Naive B cell (primary cell): ENCODE measurements at regions not wholly inside any gene's neighbourhood (a gene's known extent, or its start where the extent isn't known, plus 50 kb on each side); places are given as distances from the start of the nearest gene placed in this dataset.

Source experiments
- ATAC-seq, 2 donors: fragments of 150-1000 bp; cut with Tn5 transposase; 2 replicates each; pipeline ENCODE4 v1.10.0; 2021; ENCODE audit warnings: low read depth in 2 of 2, mild to moderate bottlenecking in 2 of 2, moderate library complexity in 2 of 2
- DNase-seq: peaks from one replicate; pipeline ENCODE4 v3.0.0; 2022
- H3K27ac Mint-ChIP-seq, 6 donors: one replicate each; pipeline ENCODE4 v1.8.0; 2020 to 2022; ENCODE audit warnings: mild to moderate bottlenecking in 6 of 6, mixed read lengths in 6 of 6, moderate library complexity in 5 of 6, inconsistent platforms in 2 of 6
- H3K27me3 Mint-ChIP-seq, 3 donors: one replicate each; pipeline ENCODE4 v1.8.0; 2021 to 2022; ENCODE audit warnings: mixed read lengths in 3 of 3, mild to moderate bottlenecking in 1 of 3
- H3K36me3 Mint-ChIP-seq, 2 donors: one replicate each; pipeline ENCODE4 v1.8.0; 2020 to 2022; ENCODE audit warnings: mixed read lengths in 2 of 2, inconsistent platforms in 1 of 2, mild to moderate bottlenecking in 1 of 2
- H3K4me1 Mint-ChIP-seq, 3 donors: one replicate each; pipeline ENCODE4 v1.8.0; 2020 to 2022; ENCODE audit warnings: mixed read lengths in 3 of 3, inconsistent platforms in 1 of 3, mild to moderate bottlenecking in 1 of 3, moderate library complexity in 1 of 3
- H3K4me3 Mint-ChIP-seq, 8 donors: one replicate each; pipeline ENCODE4 v1.8.0; 2020 to 2022; ENCODE audit warnings: mild to moderate bottlenecking in 8 of 8, mixed read lengths in 8 of 8, moderate library complexity in 8 of 8, inconsistent platforms in 2 of 8
- H3K9me3 Mint-ChIP-seq, 7 donors: one replicate each; pipeline ENCODE4 v1.8.0; 2020 to 2022; ENCODE audit warnings: mixed read lengths in 7 of 7, mild to moderate bottlenecking in 5 of 7, inconsistent platforms in 2 of 7, moderate library complexity in 1 of 7

DNA sequence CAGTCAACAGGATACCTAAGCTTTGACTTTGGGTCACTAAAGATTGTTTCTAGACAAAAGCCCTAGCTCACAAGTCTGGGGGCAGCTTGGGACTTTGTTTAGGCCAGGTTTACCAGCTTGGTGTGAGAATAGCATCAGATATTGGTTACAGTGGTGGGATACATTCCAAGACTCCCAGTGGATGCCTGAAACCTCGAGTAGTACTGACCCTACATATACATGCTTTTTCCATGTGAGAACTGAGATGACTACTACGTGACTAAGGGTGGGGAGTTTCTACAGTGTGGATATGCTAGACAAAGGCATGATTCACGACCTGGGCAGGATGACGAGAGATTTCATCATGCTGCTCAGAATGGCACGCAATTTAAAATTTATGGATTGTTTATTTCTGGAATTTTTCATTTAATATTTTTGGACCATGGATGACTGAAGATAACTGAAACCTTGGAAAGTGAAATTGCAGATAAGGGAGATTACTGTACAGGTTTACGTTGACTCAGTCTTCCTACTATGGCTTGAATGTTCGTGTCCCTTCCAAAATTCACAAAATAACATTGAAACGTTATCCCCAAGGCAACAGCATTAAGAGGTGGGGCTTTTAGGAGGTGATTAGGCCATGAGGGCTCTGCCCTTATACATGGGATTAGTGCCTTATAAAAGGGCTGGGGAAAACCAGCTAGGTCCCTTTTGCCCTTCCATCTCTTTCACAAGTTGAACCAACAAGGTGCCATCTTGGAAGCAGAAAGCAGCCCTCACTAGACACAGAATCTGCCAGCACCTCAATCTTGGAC is 50.2 kb upstream of the CTAGE1 start:
- Mint-ChIP-seq H3K9me3 (peaks cover 0 to 13% (median 4%) of the 10 kb centered on the region in 7 donors), H3K4me3 (no peak overlapping the region), H3K36me3 (no peaks in the 10 kb centered on the region), H3K27me3 (no peaks in the 10 kb centered on the region), H3K27ac (no peak overlapping the region), H3K4me1 (no peaks in the 10 kb centered on the region)
- ATAC-seq = no peak
- DNase-seq = no peak

DNA sequence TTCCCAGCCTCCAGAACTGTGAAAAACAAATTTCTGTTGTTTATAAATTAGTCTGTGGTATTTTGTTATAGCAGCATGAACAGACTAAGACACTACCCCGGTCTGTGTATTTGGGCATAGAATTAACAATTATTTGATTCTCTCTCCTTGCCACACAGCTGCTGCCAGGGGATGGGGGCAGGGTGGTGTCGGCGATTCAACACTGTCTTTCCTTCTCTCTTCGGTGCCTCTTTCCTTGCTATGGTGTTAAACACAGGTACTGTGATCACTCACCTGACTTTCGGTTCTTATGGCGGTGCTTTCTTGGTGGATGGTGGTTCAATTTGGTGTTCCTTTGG is 50.8 kb upstream of the CTAGE1 start:
- Mint-ChIP-seq H3K4me1 (no peaks in the 10 kb centered on the region), H3K36me3 (no peaks in the 10 kb centered on the region), H3K9me3 (peaks cover 0 to 17% (median 4%) of the 10 kb centered on the region in 7 donors), H3K27ac (no peak overlapping the region), H3K27me3 (no peaks in the 10 kb centered on the region), H3K4me3 (no peak overlapping the region)
- ATAC-seq = no peak
- DNase-seq = no peak

DNA sequence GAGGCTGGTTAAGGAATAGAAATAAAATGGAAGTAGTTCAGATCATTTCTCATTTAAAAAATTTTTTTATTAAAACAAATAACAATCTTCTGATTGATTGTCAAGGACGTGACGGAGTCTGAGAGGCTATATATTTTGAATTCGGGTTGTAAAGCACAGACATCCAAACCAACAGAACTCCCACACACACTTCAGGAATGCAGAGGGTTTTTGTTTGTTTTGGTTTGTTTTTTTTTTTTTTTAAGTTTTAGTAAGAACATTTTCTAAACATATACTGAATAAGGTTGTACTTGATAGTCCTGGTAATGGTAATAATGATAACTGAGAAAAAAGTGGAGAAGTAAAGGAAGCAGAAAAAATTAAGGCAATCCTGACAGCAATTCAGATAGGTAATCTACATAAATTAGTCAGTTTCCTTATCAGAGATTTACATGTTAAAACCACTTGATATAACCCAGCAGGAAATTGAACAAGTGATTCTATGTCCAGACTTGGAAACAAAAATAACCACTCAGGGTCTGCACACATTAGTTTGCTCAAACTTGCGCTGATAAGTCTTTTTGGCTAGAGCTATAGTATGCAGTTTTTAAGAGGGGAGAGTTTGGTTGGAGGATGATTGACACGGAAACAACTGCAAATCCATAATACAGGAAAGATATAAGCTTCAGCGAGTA is 51.5 kb upstream of the CTAGE1 start:
- Mint-ChIP-seq H3K4me3 (no peak overlapping the region), H3K4me1 (no peaks in the 10 kb centered on the region), H3K27me3 (no peaks in the 10 kb centered on the region), H3K27ac (no peak overlapping the region), H3K36me3 (no peaks in the 10 kb centered on the region), H3K9me3 (peaks cover 0 to 19% (median 4%) of the 10 kb centered on the region in 7 donors)
- DNase-seq (no peak), ATAC-seq (no peak)

DNA sequence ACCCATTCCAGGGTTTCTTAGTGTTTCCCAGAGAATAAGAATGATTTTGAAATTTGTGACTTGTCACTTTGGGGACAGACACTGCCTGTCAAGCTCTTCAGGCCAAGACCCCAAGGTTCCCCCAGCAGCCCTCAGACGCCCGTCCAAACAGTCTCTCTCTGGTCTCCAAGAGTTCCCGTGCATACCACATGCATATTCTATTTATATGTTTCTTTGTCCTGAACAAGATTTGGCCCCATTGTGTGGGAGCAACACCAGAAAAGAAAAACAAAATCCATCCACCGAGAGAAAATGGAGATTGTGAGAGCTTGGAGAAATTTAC is 52.2 kb upstream of the CTAGE1 start:
- ATAC-seq (no peak), DNase-seq (no peak)
- Mint-ChIP-seq H3K36me3 (no peaks in the 10 kb centered on the region), H3K4me1 (no peaks in the 10 kb centered on the region), H3K4me3 (no peak overlapping the region), H3K9me3 (peaks cover 0 to 19% (median 3%) of the 10 kb centered on the region in 7 donors), H3K27me3 (peaks cover 0 to under 1% (median 0%) of the 10 kb centered on the region in 3 donors), H3K27ac (peak overlapping the region in 1 of 6 donors; percentile 44)

DNA sequence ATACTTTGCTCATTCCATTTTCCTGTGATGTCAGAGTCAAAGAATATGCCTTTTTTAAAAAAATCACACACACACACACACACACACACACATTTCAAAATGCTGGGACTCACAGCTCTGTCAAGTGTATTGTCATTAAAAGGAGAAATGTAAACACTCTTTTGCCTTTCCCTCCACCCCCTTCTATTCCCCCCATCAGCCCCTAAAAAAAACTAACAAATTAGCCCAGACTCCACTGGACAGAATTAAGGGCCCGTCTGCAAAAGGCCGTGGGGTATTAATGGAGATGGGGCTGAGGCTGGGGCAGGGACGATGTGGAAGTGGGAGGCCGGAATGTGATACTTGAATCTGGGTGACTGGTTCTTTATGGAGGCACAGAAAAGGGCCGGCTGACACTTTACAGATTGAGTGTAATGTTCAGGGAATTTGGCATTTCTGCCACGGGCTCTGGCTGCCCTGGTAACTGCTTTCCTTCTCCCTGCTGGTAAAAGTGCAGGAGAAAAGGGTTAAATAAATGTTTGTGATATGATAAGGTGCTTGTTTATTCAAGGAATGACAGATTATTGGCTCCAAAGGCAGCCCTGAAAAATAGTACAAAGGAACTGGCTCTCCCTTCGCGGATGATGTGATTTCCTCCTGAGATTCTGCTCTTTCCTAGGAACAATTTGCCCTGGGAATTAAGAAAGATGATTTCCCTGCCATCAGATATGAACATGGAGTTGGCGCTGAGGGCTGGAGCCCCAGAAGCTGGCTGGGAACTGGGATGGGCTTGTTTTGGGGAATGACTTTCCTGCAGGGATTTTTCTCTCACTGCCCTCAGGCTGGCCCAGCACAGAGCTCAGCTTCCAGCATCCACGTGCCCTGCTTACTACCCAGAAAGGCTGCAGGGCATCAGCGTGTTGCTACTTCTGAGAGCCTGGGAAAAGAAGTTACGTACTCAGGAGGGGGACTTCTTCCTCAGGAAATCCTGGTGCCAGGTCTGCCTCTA is 52.8 kb upstream of the CTAGE1 start:
- DNase-seq (no peak), ATAC-seq (no peak)
- H3K4me1 Mint-ChIP-seq = no peaks in the 10 kb centered on the region
- no peak overlapping the region for H3K4me3 Mint-ChIP-seq
- H3K9me3 Mint-ChIP-seq = peaks cover 0 to 19% (median 3%) of the 10 kb centered on the region in 7 donors
- peaks cover 0 to 5% (median 0%) of the 10 kb centered on the region in 3 donors for H3K27me3 Mint-ChIP-seq
- H3K27ac Mint-ChIP-seq = no peak overlapping the region
- H3K36me3 Mint-ChIP-seq = no peaks in the 10 kb centered on the region

DNA sequence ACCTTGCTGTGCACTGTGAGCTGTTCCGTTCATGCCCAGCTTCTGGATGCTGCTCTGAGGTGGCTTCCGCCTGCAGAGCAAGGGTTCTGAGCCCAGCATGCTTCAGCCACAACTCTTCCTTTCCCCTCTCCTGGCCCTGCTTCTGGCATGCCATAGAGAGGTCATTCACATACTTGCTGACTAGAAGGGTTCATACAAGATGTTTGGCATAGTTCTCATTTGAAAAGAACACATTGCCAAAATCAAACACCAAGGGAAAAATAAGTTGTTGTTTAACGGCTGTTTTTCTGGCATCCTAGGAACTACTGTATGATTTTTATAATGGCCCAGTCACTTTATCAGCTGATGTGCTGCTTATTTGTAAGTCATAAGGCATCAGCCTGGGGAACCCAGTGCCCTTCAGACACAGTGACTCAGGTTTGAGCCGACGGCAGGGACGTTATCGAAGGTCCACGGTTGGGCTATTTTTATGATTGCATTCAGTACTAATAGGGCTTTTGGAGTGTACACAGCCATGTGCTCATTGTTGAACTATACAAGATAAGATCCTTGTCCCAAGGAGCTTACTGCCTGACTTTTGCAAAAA is 53.9 kb upstream of the CTAGE1 start:
- Mint-ChIP-seq H3K4me1 (no peaks in the 10 kb centered on the region), H3K27me3 (peaks cover 0 to 5% (median 0%) of the 10 kb centered on the region in 3 donors), H3K4me3 (no peak overlapping the region), H3K36me3 (no peaks in the 10 kb centered on the region), H3K9me3 (peaks cover 0 to 15% (median 3%) of the 10 kb centered on the region in 7 donors), H3K27ac (peak overlapping the region in 1 of 6 donors; percentile 57)
- ATAC-seq (no peak), DNase-seq (no peak)

DNA sequence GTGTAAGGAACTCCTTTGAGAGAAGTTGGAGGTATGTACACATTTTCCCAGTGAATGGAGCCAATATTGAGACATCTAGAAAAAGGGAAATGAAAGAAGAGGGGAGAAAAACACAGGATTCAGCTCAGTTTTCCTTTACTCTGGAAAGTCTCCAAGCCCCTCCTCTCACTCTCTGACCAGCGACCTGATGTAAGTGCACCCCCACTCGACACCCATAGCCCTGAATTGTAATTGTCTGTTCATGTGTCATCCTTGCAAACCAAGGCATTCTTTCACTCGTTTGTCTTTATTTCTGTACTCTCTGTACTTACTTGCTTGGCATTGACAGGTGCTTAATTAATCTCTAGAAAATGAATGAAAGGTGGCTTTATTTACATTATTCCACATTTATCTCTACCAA is 55.7 kb upstream of the CTAGE1 start:
- H3K9me3 Mint-ChIP-seq = peaks cover 0 to 15% (median 3%) of the 10 kb centered on the region in 7 donors
- peaks cover 0 to 5% (median 0%) of the 10 kb centered on the region in 3 donors for H3K27me3 Mint-ChIP-seq
- H3K4me1 Mint-ChIP-seq = no peaks in the 10 kb centered on the region
- H3K4me3 Mint-ChIP-seq = peak overlapping the region in 1 of 8 donors; percentile 1
- no peak for ATAC-seq
- no peak overlapping the region for H3K27ac Mint-ChIP-seq
- no peak for DNase-seq
- H3K36me3 Mint-ChIP-seq = no peaks in the 10 kb centered on the region

DNA sequence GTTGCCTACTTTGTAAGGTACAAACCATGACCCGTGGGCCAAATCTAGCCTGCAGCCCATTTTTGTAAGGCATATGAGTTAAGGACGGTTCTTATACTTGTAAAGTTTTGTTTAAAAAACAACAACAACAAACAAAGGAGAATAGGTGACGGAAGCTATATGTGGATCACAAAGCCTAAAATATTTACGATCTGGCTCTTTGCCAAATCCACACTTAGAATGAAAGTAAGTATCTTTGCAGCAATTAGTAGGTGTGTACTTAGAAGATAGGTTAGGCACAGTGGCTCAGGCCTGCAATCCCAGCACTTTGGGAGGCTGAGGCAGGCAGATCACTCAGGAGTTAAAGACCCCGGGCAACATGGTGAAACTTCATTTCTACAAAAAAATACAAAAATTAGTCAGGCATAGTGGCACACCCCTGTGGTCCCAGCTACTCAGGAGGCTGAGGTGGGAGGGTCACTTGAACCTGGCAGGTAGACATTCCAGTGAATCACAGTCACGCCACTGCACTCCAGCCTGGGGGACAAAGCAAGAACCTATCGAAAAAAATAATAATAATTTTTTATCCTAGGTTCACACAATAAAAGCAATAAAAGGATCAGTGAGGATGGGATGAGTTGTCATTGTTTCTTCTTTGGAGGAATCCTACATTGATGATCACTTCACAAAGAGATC is 57.8 kb upstream of the CTAGE1 start:
- Mint-ChIP-seq H3K27ac (no peak overlapping the region), H3K27me3 (peaks cover 0 to 10% (median 0%) of the 10 kb centered on the region in 3 donors), H3K36me3 (no peaks in the 10 kb centered on the region), H3K9me3 (peaks cover 0 to 8% (median 4%) of the 10 kb centered on the region in 7 donors), H3K4me3 (no peak overlapping the region), H3K4me1 (no peaks in the 10 kb centered on the region)
- DNase-seq (no peak), ATAC-seq (no peak)

DNA sequence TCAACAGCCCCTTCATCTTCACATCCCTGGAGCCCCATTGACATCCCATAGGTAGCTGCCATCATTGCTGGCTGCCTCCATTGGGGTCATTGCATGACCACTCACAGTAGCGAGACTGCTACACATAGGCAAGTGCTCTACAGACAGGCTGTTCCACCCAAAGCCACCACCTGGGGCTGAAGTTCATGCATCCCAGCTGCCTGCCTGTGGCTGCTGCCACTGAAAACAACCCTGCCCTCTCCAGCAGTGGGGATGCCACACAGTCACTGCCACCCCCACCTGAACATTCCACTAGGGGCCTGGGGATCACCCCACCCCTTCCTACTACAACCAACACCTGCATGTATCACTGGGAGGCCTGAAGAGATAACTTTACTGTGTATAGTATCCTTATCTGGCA is 59.5 kb upstream of the CTAGE1 start:
- ATAC-seq (no peak), DNase-seq (no peak)
- no peaks in the 10 kb centered on the region for H3K4me1 Mint-ChIP-seq
- peaks cover 0 to 10% (median 0%) of the 10 kb centered on the region in 3 donors for H3K27me3 Mint-ChIP-seq
- H3K9me3 Mint-ChIP-seq = peaks cover 0 to 17% (median 7%) of the 10 kb centered on the region in 7 donors
- H3K27ac Mint-ChIP-seq = no peak overlapping the region
- no peaks in the 10 kb centered on the region for H3K36me3 Mint-ChIP-seq
- H3K4me3 Mint-ChIP-seq = no peak overlapping the region

DNA sequence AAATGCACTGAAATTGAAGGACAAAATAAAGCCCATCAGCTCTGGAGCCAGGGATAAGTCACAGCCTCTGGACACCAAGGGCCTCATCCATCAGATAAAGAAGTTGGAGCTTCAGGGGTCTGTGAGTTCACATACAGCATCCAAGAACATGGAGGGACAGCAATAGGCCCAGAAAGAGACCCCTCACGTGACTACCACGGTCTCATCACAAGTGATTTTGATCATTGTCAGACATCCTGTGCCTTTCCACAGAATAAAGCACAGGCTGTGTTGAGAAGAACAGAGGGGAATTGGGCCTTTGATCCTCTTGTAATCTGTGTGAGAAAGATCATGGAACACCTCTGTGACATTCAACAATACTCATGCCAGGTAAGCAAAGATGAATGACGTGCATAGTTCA is 65.2 kb upstream of the CTAGE1 start:
- ATAC-seq = no peak
- H3K4me1 Mint-ChIP-seq = no peaks in the 10 kb centered on the region
- peak overlapping the region in 1 of 6 donors; percentile 4 for H3K27ac Mint-ChIP-seq
- no peak for DNase-seq
- no peaks in the 10 kb centered on the region for H3K36me3 Mint-ChIP-seq
- H3K27me3 Mint-ChIP-seq = peaks cover 0 to 5% (median 0%) of the 10 kb centered on the region in 3 donors
- no peak overlapping the region for H3K4me3 Mint-ChIP-seq
- H3K9me3 Mint-ChIP-seq = peaks cover 0 to 14% (median 9%) of the 10 kb centered on the region in 7 donors

DNA sequence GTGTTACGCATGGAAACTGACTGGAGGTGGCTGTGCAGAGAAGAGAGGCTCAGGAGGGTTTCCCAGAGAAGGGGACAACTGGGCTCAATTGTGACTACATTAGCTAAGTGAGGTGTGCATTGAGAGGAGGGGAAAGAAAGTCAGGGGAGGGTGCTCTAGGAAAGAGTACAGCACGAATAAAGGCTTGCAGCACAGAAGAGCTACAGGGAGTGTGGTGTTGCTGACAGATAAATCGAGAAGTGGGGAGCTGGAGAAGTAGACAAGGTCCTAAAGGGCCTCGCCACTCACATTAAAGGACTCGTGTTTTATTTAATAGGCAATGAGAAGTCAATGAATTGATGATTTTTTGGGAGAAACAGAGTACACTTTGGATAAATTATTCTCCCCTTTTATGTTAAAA is 65.7 kb upstream of the CTAGE1 start:
- H3K36me3 Mint-ChIP-seq = no peaks in the 10 kb centered on the region
- ATAC-seq (no peak), DNase-seq (no peak)
- H3K27ac Mint-ChIP-seq = no peak overlapping the region
- no peaks in the 10 kb centered on the region for H3K4me1 Mint-ChIP-seq
- no peak overlapping the region for H3K4me3 Mint-ChIP-seq
- H3K27me3 Mint-ChIP-seq = peaks cover 0 to 5% (median 0%) of the 10 kb centered on the region in 3 donors
- H3K9me3 Mint-ChIP-seq = peaks cover under 1 to 14% (median 9%) of the 10 kb centered on the region in 7 donors

DNA sequence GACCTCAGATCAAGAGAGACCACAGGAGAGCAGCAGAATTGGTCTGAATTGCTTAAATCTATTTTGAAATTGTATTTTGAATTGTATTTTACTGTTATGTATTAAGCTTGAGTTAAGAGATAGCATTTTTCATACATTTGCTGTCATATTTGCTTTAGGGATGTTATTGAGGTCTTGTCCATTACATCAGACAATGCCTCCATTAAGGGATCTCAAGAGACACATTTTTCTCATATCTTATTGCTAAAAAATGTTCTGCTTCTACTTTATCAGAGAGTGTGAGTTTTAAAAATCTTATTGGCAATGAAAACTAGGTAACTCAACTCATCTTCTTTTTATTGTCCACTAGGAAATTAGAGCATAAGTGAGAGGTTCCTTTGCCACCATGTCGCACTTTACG is 66.8 kb upstream of the CTAGE1 start:
- peaks cover 5 to 17% (median 8%) of the 10 kb centered on the region in 7 donors for H3K9me3 Mint-ChIP-seq
- DNase-seq (no peak), ATAC-seq (no peak)
- no peaks in the 10 kb centered on the region for H3K4me1 Mint-ChIP-seq
- no peak overlapping the region for H3K27ac Mint-ChIP-seq
- H3K36me3 Mint-ChIP-seq = no peaks in the 10 kb centered on the region
- H3K27me3 Mint-ChIP-seq = peaks cover 0 to 3% (median 0%) of the 10 kb centered on the region in 3 donors
- no peak overlapping the region for H3K4me3 Mint-ChIP-seq
